ENCODE measurements at regions not wholly inside any gene's neighbourhood (a gene's known extent, or its start where the extent isn't known, plus 50 kb on each side); places are given as distances from the start of the nearest gene placed in this dataset.

- no peak for TF ChIP-seq CTCF (IDR thresholded peaks at IDR 0.05; ENCODE audit: low read depth, low read length, missing control alignments)
- H3K4me3 ChIP-seq (replicated peaks; ENCODE audit: low read depth, low read length): no peak overlapping the region
- no peak for DNase-seq (ENCODE audit: extremely low read depth, low read depth)
These were observed 200.0 kb upstream of the TAS2R1 start for GRCh38 chr5:9830184-9830583.

GRCh38 chr5:9829621-9830020 lies 199.5 kb upstream of the TAS2R1 start:
- TF ChIP-seq CTCF (IDR thresholded peaks at IDR 0.05; ENCODE audit: low read depth, low read length, missing control alignments): no peak
- H3K4me3 ChIP-seq (replicated peaks; ENCODE audit: low read depth, low read length): no peak overlapping the region
- DNase-seq (ENCODE audit: extremely low read depth, low read depth): no peak

GRCh38 chr5:9820691-9821449 lies 190.7 kb upstream of the TAS2R1 start:
- peak; percentile 40 for DNase-seq (ENCODE audit: extremely low read depth, low read depth)
- H3K4me3 ChIP-seq (replicated peaks; ENCODE audit: low read depth, low read length): no peak overlapping the region
- TF ChIP-seq CTCF (IDR thresholded peaks at IDR 0.05; ENCODE audit: low read depth, low read length, missing control alignments): no peak

DNA sequence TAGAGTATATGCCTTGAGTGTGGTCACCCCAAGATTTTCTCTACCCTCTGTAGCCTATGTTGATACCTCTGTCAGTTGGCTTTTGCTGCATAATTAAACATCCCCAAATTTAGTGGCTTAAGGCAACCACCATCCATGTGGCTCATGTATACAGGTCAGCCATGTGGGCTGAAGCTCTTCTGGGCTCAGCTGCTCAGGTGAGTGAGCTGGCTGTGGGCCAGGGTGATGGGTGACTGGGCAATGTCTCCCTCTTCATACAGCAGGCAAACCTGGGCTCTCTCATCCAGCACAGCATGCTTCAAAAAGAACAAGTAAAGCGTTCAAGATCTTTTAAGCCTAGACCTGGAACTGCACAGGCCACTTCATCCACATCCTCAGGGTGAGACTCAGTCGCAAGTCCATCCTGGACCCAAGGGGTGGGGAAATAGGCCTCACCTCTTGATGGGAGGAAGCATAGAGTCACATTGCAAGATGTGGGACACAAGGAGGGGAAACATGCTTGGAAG lies 188.2 kb upstream of the TAS2R1 start:
- TF ChIP-seq CTCF (IDR thresholded peaks at IDR 0.05; ENCODE audit: low read depth, low read length, missing control alignments): no peak
- no peak overlapping the region for H3K4me3 ChIP-seq (replicated peaks; ENCODE audit: low read depth, low read length)
- no peak for DNase-seq (ENCODE audit: extremely low read depth, low read depth)

DNA sequence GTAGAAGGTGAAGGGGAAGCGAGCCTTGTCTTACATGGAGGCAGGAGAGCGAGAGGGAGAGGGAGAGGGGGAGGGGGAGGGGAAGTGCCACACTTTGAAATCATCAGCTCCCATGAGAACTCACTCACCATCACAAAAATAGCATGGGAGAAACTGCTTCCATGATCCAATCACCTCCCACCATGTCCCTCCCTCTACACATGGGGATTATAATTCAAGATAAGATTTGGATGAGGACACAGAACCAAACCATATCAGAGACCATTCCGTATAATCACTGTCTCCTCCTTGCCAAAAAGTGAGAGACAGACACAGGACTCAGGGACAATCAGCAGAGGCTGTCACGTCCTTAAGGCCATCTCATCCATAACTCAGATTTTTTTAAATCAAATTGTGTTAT lies 187.7 kb upstream of the TAS2R1 start:
- no peak for DNase-seq (ENCODE audit: extremely low read depth, low read depth)
- H3K4me3 ChIP-seq (replicated peaks; ENCODE audit: low read depth, low read length): no peak overlapping the region
- TF ChIP-seq CTCF (IDR thresholded peaks at IDR 0.05; ENCODE audit: low read depth, low read length, missing control alignments): no peak

GRCh38 chr5:9815051-9815450 lies 184.9 kb upstream of the TAS2R1 start:
- TF ChIP-seq CTCF (IDR thresholded peaks at IDR 0.05; ENCODE audit: low read depth, low read length, missing control alignments): no peak
- H3K4me3 ChIP-seq (replicated peaks; ENCODE audit: low read depth, low read length): no peak overlapping the region
- DNase-seq (ENCODE audit: extremely low read depth, low read depth): no peak
